ENCODE measurements at regions not wholly inside any gene's neighbourhood (a gene's known extent, or its start where the extent isn't known, plus 50 kb on each side); places are given as distances from the start of the nearest gene placed in this dataset.
"Not testable (repeated sequence)": the region's sequence is repeated elsewhere in the genome, so short reads cannot be mapped to it uniquely, and the experiment has no call there.

DNA sequence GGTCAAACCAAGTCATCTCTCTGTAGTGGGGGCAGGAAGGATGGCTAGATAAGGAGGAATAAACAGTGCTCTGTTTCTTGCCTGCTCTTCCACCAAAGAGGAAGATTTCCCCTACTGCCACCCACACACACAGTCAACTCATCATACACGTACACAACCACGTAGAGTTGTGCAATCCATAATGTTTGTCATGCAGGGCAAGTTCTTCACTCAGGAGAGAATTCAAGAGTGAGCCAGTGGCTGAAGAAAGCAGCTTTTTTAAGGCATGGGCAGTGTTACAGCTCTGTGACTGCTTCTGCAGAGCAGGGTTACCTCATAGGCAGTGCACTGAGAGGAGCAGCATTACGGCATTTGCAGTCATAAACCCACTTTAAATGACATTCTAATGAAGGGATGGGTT, 283.0 kb downstream of the RND3 start:
- no peaks in the 10 kb centered on the region for H3K4me1 Mint-ChIP-seq
- no peak for DNase-seq
- H3K36me3 Mint-ChIP-seq: no peaks in the 10 kb centered on the region

DNA sequence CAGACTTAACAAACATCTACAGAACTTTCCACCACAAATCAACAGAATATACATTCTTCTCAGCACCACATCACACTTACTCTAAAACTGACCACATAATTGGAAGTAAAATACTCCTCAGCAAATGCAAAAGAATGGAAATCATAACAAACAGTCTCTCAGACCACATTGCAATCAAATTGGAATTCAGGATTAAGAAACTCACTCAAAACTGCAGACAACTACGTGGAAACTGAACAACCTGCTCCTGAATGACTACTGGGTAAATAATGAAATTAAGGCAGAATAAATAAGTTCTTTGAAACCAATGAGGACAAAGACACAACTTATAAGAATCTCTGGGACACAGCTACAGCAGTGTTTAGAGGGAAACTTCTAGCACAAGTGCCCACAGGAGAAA, 292.7 kb downstream of the RND3 start:
- H3K4me3 Mint-ChIP-seq, H3K27ac Mint-ChIP-seq, H3K4me1 Mint-ChIP-seq, DNase-seq, H3K36me3 Mint-ChIP-seq, H3K27me3 Mint-ChIP-seq, H3K9me3 Mint-ChIP-seq: not testable (repeated sequence)

More for the DNA sequence above, 283.0 kb downstream of the RND3 start:
- Mint-ChIP-seq H3K27me3 (no peaks in the 10 kb centered on the region), H3K27ac (no peak overlapping the region), H3K9me3 (no peaks in the 10 kb centered on the region), H3K4me3 (no peak overlapping the region)

DNA sequence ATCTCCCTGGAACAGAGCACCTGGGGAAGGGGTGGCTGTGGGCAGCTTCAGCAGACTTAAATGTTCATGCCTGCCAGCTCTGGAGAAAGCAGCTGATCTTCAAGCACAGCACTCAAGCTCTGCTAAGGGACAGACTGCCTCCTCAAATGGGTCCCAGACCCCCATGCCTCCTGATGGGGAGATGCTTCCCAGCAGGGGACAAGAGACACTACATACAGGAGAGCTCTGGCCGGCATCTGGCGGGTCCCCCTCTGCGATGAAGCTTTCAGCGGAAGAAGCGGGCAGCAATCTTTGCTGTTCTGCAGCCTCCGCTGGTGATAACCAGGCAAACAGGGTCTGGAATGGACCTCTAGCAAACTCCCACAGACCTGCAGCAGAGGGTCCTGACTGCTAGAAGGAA, 294.8 kb downstream of the RND3 start:
- H3K4me1 Mint-ChIP-seq: no peaks in the 10 kb centered on the region
- no peak for DNase-seq
- no peaks in the 10 kb centered on the region for H3K27me3 Mint-ChIP-seq
- no peaks in the 10 kb centered on the region for H3K36me3 Mint-ChIP-seq
- peaks cover 6% of the 10 kb centered on the region for H3K9me3 Mint-ChIP-seq
- H3K4me3 Mint-ChIP-seq: no peak overlapping the region
- H3K27ac Mint-ChIP-seq: no peak overlapping the region

DNA sequence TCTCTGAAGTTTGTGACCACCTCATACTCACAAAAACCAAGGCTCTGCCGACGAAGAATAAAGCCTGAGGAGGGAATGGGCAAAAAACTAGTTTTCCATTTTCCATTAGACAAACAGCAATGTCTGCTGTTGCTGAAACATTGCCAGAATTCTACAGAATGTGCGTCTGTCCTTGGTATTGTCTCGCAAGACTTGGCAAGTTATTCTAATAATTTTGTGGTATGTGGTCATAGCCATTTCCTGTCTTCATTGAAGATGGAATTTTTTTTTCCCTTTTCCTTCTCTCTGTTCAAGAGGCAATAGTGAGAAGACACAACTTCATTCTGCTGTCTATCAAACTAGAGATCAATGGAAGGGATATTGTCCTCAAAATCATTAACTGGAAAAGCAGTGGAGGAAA, 296.1 kb downstream of the RND3 start:
- Mint-ChIP-seq H3K27ac (no peak overlapping the region), H3K27me3 (no peaks in the 10 kb centered on the region), H3K4me3 (no peak overlapping the region), H3K36me3 (no peaks in the 10 kb centered on the region), H3K4me1 (no peaks in the 10 kb centered on the region), H3K9me3 (peaks cover 5% of the 10 kb centered on the region)
- DNase-seq: no peak

GRCh38 chr2:150190546-150190945, 296.9 kb downstream of the RND3 start:
- Mint-ChIP-seq H3K4me3 (no peak overlapping the region), H3K4me1 (no peaks in the 10 kb centered on the region), H3K9me3 (peaks cover 2% of the 10 kb centered on the region), H3K27ac (no peak overlapping the region), H3K27me3 (no peaks in the 10 kb centered on the region), H3K36me3 (no peaks in the 10 kb centered on the region)
- DNase-seq: no peak

DNA sequence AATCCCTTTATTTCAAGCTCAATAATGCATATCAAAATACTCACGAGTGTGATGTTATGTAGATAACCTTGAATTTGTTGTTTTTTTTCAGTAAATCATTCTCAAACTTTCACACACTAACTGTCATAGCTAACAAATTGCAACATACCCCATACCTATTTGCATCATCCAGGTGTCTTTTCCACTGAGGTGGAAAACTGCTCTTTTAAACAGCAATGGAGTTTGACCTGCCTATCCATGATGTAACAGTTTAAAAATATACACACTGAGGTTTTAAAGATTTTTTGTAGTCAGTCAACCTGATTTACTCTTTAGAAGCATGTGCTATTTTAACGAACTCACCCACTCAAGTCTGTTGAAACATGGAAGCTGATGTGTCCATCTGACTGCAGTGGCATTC, 298.7 kb downstream of the RND3 start:
- DNase-seq: no peak

DNA sequence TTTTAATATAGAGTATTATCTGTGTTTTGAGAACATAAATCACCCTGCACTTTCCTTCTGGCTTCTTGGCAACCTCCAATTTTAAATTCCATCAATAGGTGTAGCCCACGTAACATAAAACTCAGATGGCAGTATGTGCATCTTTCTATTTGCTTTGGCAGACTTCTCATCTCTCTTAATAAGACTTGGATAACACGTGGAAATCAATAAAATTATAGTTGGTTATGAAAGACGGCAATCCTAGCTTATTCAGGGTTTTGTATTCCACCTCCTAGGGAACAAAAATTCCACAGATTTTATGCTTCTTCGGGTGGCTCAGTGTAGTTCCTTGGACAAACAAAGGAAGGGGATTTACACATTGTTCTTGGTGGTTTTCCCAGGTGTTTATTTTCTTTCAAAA, 299.3 kb downstream of the RND3 start:
- DNase-seq: no peak
- Mint-ChIP-seq H3K27ac (no peak overlapping the region), H3K9me3 (peaks cover 2% of the 10 kb centered on the region), H3K4me3 (no peak overlapping the region), H3K27me3 (no peaks in the 10 kb centered on the region), H3K36me3 (no peaks in the 10 kb centered on the region), H3K4me1 (no peaks in the 10 kb centered on the region)

More for the DNA sequence above, 298.7 kb downstream of the RND3 start:
- Mint-ChIP-seq H3K36me3 (no peaks in the 10 kb centered on the region), H3K27me3 (no peaks in the 10 kb centered on the region), H3K4me1 (no peaks in the 10 kb centered on the region), H3K4me3 (no peak overlapping the region), H3K27ac (no peak overlapping the region), H3K9me3 (peaks cover 2% of the 10 kb centered on the region)

DNA sequence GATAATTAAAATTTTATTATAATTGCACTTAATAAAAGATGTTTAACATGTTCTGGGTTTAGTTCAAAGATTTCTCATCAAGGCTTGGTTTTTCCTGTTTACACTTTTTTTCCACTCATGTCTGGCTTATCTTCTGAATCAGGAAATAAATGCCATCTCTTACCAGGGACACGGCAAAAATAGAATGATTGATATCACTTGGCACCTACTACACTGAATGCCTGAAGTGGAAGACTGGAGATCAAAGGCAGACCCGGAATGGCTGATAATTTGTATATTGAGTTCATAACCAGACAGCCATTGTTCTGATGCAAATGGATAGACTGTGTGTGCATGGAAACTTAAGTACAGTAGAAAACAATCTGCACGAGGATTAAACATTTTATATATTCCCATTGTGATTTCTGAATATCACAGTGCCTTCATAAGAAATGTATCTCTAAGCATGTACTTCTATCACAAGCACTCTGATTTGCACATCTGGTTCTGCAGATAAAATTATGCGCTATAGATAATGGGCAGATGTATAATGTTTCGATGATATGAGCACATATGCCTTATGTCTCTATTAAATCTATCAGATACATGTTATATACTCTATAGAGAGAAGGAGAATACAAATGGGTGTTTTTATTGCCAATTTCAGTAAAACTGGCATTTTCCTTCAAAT, 304.8 kb downstream of the RND3 start:
- no peak for DNase-seq
- Mint-ChIP-seq H3K4me3 (no peak overlapping the region), H3K27ac (no peak overlapping the region), H3K9me3 (peaks cover 2% of the 10 kb centered on the region), H3K36me3 (no peaks in the 10 kb centered on the region), H3K27me3 (no peaks in the 10 kb centered on the region), H3K4me1 (no peaks in the 10 kb centered on the region)

DNA sequence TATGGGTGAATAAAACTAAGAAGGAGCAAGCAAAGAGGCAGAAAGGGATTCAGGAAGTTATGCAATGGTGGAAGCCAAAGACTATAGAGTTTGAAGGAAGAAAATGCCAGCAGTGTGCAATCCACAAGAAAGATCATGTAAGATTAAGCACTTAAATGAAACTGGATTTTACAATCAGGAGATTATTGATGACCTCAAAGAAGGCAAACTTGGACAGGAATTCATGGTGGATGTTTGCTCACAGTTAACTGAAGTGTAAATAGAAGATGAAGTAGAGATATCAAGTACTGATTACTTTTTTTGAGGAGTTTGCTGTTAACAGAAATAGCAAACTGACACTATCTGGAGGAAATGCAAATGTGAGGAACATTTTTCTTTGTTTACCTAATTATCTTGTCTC, 308.9 kb downstream of the RND3 start:
- Mint-ChIP-seq H3K27me3 (no peaks in the 10 kb centered on the region), H3K4me1 (no peaks in the 10 kb centered on the region), H3K4me3 (no peak overlapping the region), H3K36me3 (no peaks in the 10 kb centered on the region), H3K27ac (no peak overlapping the region), H3K9me3 (no peaks in the 10 kb centered on the region)
- DNase-seq: no peak

- no peaks in the 10 kb centered on the region for H3K9me3 Mint-ChIP-seq
- H3K27ac Mint-ChIP-seq: no peak overlapping the region
- H3K4me1 Mint-ChIP-seq: no peaks in the 10 kb centered on the region
- no peak for DNase-seq
- no peak overlapping the region for H3K4me3 Mint-ChIP-seq
- H3K27me3 Mint-ChIP-seq: no peaks in the 10 kb centered on the region
- H3K36me3 Mint-ChIP-seq: no peaks in the 10 kb centered on the region
Observed at GRCh38 chr2:150174971-150175421, 312.5 kb downstream of the RND3 start.

GRCh38 chr2:150174056-150174805, 313.2 kb downstream of the RND3 start:
- DNase-seq: no peak
- no peaks in the 10 kb centered on the region for H3K9me3 Mint-ChIP-seq
- no peak overlapping the region for H3K27ac Mint-ChIP-seq
- no peak overlapping the region for H3K4me3 Mint-ChIP-seq
- no peaks in the 10 kb centered on the region for H3K27me3 Mint-ChIP-seq
- no peaks in the 10 kb centered on the region for H3K36me3 Mint-ChIP-seq
- H3K4me1 Mint-ChIP-seq: no peaks in the 10 kb centered on the region

- Mint-ChIP-seq H3K27me3 (no peaks in the 10 kb centered on the region), H3K9me3 (no peaks in the 10 kb centered on the region), H3K27ac (no peak overlapping the region), H3K4me3 (no peak overlapping the region), H3K4me1 (no peaks in the 10 kb centered on the region), H3K36me3 (no peaks in the 10 kb centered on the region)
- DNase-seq: no peak
Observed at GRCh38 chr2:150171065-150171548, 316.4 kb downstream of the RND3 start.

- H3K4me1 Mint-ChIP-seq: no peaks in the 10 kb centered on the region
Observed at GRCh38 chr2:150169237-150169629, 318.2 kb downstream of the RND3 start.

DNA sequence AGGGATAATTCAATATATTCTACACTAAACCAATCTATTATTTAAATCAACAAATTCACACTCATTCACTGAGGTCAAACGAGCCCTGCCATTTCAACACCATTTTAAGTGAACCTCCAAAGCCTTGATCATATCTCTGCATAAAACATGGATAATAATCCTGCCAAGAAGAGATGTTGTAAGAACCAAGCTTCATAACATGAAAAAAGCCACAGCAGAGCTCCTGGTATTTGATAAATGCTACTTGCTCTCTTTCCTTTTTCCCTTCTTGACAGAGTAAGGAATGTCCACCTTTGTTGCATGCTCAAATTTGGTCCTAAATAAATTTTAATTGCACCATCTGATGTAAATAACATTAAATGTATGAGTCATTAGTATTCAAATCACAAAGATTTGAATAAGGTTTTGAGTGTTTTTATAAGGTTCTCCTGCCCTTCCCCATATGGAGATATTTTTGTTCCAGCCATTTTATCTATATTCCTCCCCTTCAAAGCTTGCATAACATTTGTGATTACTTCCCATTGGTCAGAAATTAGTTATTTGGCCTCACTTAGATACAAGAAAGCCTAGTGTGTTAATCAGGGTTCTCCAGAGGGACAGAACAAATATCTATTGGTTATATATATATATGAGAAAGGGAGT, 318.8 kb downstream of the RND3 start:
- no peaks in the 10 kb centered on the region for H3K27me3 Mint-ChIP-seq
- no peak overlapping the region for H3K27ac Mint-ChIP-seq
- DNase-seq: no peak
- H3K4me1 Mint-ChIP-seq: no peaks in the 10 kb centered on the region
- no peaks in the 10 kb centered on the region for H3K36me3 Mint-ChIP-seq
- H3K9me3 Mint-ChIP-seq: no peaks in the 10 kb centered on the region
- H3K4me3 Mint-ChIP-seq: no peak overlapping the region

More at GRCh38 chr2:150169237-150169629, 318.2 kb downstream of the RND3 start:
- no peaks in the 10 kb centered on the region for H3K27me3 Mint-ChIP-seq
- no peak overlapping the region for H3K4me3 Mint-ChIP-seq
- DNase-seq: no peak
- H3K36me3 Mint-ChIP-seq: no peaks in the 10 kb centered on the region
- no peaks in the 10 kb centered on the region for H3K9me3 Mint-ChIP-seq
- no peak overlapping the region for H3K27ac Mint-ChIP-seq

GRCh38 chr2:150167711-150168110, 319.8 kb downstream of the RND3 start:
- Mint-ChIP-seq H3K9me3 (no peaks in the 10 kb centered on the region), H3K27ac (no peak overlapping the region), H3K4me1 (no peaks in the 10 kb centered on the region), H3K27me3 (no peaks in the 10 kb centered on the region), H3K4me3 (no peak overlapping the region), H3K36me3 (no peaks in the 10 kb centered on the region)
- no peak for DNase-seq
